HG02678 (cell line): ENCODE measurements at regions not wholly inside any gene's neighbourhood (a gene's known extent, or its start where the extent isn't known, plus 50 kb on each side); places are given as distances from the start of the nearest gene placed in this dataset.
A peak's percentile ranks its signal among the peaks of the same experiment; 100 is the strongest.
"Not testable (repeated sequence)": the region's sequence is repeated elsewhere in the genome, so short reads cannot be mapped to it uniquely, and the experiment has no call there.

Experiments used
- ATAC-seq: cut with Tn5 transposase; IDR thresholded peaks from one replicate; pipeline ENCODE4 v1.9.1; 2021; ENCODE audit warnings: mild to moderate bottlenecking, moderate library complexity; ENCODE audit not compliant: unreplicated experiment

- no peak for ATAC-seq
Observed at GRCh38 chr4:114399105-114399504, 199.5 kb upstream of the UGT8 start.

GRCh38 chr4:114400531-114400930, 198.1 kb upstream of the UGT8 start:
- no peak for ATAC-seq

GRCh38 chr4:114401483-114401882, 197.1 kb upstream of the UGT8 start:
- ATAC-seq: no peak

- ATAC-seq: no peak
Observed at GRCh38 chr4:114417214-114417613, 181.4 kb upstream of the UGT8 start.

GRCh38 chr4:114420069-114420468, 178.5 kb upstream of the UGT8 start:
- no peak for ATAC-seq

- peak; percentile 82 for ATAC-seq
Observed at GRCh38 chr4:114423582-114423981, 175.0 kb upstream of the UGT8 start.

GRCh38 chr4:114435116-114435515, 163.5 kb upstream of the UGT8 start:
- no peak for ATAC-seq

- no peak for ATAC-seq
Observed at GRCh38 chr4:114442856-114443255, 155.8 kb upstream of the UGT8 start.

- no peak for ATAC-seq
Observed at GRCh38 chr4:114444211-114444610, 154.4 kb upstream of the UGT8 start.

GRCh38 chr4:114447963-114448516, 150.6 kb upstream of the UGT8 start:
- not testable (repeated sequence) for ATAC-seq

GRCh38 chr4:114458728-114459127, 139.9 kb upstream of the UGT8 start:
- no peak for ATAC-seq

GRCh38 chr4:114464726-114465272, 133.8 kb upstream of the UGT8 start:
- ATAC-seq: no peak

GRCh38 chr4:114465766-114466165, 132.8 kb upstream of the UGT8 start:
- no peak for ATAC-seq

- ATAC-seq: no peak
Observed at GRCh38 chr4:114466299-114466698, 132.3 kb upstream of the UGT8 start.

- no peak for ATAC-seq
Observed at GRCh38 chr4:114472269-114473032, 126.2 kb upstream of the UGT8 start.

GRCh38 chr4:114474188-114474800, 124.3 kb upstream of the UGT8 start:
- ATAC-seq: no peak

GRCh38 chr4:114476310-114476709, 122.3 kb upstream of the UGT8 start:
- ATAC-seq: no peak

- no peak for ATAC-seq
Observed at GRCh38 chr4:114479595-114479994, 119.0 kb upstream of the UGT8 start.

- no peak for ATAC-seq
Observed at GRCh38 chr4:114481856-114482255, 116.8 kb upstream of the UGT8 start.

- ATAC-seq: no peak
Observed at GRCh38 chr4:114487101-114487500, 111.5 kb upstream of the UGT8 start.

- no peak for ATAC-seq
Observed at GRCh38 chr4:114488301-114488982, 110.2 kb upstream of the UGT8 start.
